HG03439 (cell line): ENCODE measurements at regions not wholly inside any gene's neighbourhood (a gene's known extent, or its start where the extent isn't known, plus 50 kb on each side); places are given as distances from the start of the nearest gene placed in this dataset.
"Not testable (repeated sequence)": the region's sequence is repeated elsewhere in the genome, so short reads cannot be mapped to it uniquely, and the experiment has no call there.

Source experiments
- ATAC-seq: cut with Tn5 transposase; IDR thresholded peaks from one replicate; pipeline ENCODE4 v1.9.1; 2021; ENCODE audit warnings: mild to moderate bottlenecking, moderate library complexity; ENCODE audit not compliant: unreplicated experiment

GRCh38 chr5:100641833-100642232 lies 106.7 kb downstream of the FAM174A start:
- no peak for ATAC-seq

DNA sequence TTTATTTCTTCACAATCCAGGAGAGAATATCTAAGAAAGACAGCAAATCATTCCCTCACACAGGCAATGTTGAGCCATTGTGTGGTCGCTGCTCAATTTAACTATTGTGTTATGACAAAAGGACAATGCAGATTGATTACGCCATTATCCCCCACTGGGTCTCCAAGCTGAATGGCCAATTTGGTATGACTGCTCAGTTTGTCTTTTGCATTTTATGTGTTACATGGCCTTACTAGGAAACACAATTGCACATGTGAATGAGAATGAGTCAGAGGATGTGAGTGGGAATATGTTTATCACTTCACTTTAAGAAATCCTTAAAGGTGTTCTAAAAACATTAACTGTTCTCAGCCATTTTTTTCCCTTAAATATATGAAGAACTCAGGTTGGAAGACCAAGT lies 108.3 kb downstream of the FAM174A start:
- ATAC-seq = no peak

DNA sequence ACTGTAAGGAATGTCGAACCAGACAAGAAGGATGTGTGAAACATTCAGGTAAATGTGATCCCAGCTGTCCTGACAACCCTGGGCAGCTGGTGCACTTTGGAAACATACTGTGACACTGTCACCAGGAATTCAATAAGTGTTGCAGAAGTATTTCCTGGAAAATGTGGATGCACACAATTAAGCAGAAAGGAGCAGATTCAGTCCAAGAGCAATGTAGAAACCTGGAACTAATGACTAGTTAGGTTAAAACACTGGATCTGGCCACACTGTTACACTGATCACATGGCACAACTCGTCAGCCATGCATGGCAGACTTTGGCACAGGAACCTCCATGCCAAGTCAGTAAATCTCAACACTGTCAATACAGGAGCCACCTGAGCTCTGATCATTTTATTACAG lies 109.0 kb downstream of the FAM174A start:
- ATAC-seq = no peak

DNA sequence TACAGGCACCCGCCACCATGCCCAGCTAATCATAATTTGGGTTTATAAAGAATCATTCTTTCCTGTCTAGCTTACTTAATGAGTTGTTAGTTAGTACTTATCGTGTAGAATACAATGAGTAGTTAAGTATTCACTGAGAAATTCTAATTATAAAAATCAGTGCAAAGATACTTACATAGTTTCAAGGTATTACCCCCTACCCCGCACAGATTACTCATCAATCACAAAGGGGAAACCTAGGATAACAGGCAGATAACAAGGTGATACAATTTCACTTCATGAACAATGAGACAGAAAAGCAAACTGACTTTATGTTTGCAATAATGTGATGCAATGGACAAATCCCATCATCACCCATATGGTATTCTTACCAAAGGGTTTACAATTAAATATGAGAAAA lies 109.6 kb downstream of the FAM174A start:
- ATAC-seq = no peak

- ATAC-seq = no peak
Measured at GRCh38 chr5:100646011-100646410, 110.8 kb downstream of the FAM174A start.

DNA sequence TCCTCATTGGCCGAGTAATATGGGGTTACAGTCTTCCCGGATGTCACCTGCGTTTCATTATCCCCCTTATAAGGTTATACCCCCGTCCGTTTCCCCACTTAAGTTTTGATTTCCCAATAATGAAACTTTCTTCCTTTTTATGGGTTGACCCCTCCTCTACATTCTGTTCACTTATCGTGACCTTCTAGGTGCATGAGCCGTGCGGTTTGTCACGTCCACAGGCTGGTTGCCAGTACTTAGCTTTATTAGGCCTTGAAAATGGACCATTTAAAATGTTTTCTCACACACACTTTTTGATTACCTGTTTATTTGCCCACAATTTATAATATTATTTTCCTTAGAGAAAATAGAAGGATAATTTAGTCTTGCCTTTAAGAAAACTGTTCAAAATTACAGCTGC lies 111.5 kb downstream of the FAM174A start:
- no peak for ATAC-seq

- ATAC-seq = peak; percentile 55
Measured at GRCh38 chr5:100647461-100648230, 112.5 kb downstream of the FAM174A start.

- ATAC-seq = no peak
Measured at GRCh38 chr5:100654895-100655294, 119.7 kb downstream of the FAM174A start.

DNA sequence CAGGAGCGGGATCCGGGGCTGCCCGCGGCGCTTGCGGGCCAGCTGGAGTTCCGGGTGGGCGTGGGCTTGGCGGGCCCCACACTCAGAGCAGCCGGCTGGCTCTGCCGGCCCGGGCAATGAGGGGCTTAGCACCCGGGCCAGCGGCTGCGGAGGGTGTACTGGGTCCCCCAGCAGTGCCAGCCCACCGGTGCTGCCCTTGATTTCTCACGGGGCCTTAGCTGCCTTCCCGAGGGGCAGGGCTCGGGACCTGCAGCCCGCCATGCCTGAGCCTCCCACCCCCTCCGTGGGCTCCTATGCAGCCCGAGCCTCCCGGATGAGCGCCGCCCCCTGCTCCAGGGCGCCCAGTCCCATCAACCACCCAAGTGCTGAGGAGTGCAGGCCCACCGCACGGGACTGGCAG lies 121.6 kb downstream of the FAM174A start:
- not testable (repeated sequence) for ATAC-seq

DNA sequence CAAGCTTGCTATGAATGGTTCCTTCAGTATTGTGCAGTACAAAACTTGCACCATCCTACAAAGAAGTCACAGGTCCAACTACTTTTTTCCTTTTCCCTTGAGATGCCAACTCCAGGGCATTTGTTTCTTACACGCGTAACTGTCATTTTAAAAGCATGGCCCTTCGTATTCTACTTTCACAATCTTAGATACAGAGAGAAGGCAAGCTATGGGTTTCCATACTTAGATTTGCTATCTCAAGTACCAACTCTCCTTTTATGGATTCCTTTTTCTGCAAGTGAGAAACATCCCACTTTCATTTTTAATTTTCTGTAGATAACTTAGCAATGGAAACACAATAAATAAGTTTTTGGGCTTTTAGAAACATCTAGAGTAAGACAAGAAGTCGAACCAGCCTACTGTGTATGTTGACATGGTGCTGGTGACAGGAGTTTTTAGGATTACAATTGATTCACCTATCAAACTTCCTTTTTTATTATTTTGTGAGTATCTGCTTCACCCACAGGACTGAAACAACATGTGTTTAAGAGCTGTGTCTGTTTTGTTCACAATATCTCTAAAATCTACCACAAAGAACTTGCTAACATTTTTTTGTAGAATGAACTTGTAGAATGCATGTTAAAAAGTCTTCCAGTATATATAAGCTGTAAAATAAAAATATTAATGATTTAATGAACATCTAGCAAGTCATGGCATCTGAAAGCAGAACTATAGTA lies 124.1 kb downstream of the FAM174A start:
- ATAC-seq = no peak

GRCh38 chr5:100664140-100664539 lies 129.0 kb downstream of the FAM174A start:
- no peak for ATAC-seq

GRCh38 chr5:100667161-100667630 lies 132.0 kb downstream of the FAM174A start:
- ATAC-seq = no peak

DNA sequence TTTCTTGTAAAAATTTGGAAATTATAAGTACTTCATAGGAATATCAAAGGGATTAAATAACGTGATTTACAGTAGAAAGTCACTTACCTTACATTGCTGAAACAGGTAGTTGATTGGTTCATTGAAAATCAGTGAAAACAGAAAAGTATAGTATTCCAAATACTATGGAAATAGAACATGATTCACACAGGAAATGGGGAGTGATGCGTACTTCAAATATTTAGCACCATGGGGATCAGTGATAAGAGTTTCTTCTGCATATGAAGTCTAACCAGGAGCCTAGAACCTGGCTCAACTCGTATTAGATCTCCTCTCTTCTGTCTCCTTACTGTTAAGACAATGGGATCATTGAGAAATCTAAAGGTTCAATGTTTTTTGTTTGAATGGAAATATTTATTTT lies 133.3 kb downstream of the FAM174A start:
- ATAC-seq = no peak

DNA sequence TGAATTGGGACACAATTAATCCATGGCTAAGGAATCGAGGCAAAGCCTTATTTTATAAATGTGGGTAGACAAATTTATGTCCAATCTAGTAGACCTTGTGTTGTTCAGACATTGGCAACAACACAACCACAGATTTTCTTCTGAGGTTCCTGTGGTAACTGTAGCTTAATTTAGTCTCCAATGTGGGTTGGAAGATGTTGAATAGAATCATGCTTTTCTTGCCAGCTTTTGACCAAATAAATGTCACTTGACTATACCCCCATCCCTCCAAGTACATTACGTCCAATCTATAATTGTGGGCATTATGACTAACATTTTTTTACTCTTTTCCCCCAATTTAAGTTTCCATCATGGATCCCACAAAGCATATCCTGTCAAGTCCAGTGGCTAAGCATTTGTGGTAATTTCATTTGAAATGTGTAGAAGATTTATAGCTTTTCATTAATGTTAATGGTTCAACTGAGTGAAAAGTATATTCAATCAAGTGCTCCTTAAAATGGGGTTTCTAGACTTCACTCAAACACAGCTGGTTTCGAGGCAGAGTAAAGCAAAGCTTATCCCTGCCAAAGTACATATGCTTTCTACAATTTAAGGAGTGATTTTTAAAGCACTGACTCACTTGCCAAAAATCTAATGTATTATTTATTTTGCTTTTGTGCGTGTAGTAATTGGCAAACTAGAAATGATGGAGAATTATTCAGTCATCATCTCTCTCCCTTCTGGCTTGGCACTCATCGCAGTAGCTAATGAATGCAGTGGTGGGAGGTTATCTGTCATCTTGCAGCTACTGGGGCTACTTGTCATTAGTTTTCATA lies 141.8 kb downstream of the FAM174A start:
- no peak for ATAC-seq

- no peak for ATAC-seq
Measured at GRCh38 chr5:100682625-100683024, 147.5 kb downstream of the FAM174A start.

DNA sequence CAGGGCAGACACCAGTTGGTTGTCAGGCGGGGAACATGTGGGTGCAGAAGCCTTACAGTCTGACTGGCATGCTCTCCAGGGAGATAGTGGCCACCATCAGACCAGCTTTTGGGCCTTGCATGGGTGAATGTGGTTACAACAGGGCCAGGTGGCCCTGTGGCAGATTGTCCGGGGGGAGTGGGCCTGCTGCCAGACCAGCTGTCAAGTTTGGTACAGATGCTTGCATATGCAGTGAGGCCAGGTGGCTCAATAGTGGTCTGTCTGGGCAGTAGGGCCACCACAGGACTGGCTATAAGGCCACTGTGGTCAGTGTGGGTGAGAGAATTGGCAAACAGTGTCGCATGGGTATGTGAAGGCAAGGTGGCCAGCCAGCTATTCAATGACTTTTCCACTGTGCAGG lies 148.7 kb downstream of the FAM174A start:
- ATAC-seq = no peak

DNA sequence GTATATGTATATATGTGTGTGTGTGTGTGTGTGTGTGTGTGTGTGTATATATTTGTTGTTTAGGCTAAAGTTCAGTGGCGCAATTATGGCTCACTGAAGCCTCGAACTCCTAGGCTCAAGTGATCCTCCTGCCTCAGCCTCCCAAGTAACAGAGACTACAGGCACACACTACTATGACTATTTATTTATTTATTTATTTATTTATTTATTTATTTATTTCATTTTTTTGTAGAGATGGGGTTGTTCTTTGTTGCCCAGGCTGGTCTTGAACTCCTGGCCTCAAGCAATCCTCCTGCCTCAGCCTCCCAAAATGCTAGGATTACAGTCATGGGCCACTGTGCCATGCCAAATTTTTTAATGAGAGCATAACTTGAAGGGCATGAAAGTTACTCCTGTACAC lies 149.9 kb downstream of the FAM174A start:
- not testable (repeated sequence) for ATAC-seq

DNA sequence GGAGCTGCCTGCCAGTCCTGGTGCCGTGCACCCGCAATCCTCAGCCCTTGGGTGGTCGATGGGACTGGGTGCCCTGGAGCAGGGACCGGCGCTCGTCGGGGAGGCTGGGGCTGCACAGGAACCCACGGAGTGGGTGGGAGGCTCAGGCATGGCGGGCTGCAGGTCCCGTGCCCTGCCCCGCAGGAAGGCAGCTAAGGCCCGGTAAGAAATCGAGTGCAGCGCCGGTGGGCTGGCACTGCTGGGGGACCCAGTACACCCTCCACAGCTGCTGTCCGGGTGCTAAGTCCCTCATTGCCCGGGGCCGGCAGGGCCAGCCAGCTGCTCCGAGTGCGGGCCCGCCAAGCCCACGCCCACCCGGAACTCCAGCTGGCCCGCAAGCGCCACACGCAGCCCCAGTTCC lies 153.7 kb downstream of the FAM174A start:
- not testable (repeated sequence) for ATAC-seq

GRCh38 chr5:100690036-100690560 lies 154.9 kb downstream of the FAM174A start:
- no peak for ATAC-seq

DNA sequence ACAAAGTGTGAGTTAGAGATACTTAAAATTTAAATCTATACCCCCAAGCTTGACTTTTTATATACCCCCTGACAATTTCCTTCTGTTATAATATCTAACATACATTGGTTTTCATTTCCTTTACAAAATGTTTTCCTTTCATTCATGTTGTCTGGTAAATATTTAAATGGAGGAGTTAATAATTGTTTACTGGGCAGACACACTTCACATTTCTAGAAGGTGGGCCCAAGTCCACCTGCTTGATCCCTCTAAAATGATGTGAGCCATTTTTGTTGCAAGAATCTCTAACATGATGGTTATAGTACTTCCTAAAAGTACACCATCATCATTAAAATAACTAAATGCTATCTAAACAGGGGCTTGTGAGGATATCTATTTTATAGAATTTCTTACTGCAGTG lies 155.9 kb downstream of the FAM174A start:
- ATAC-seq = no peak

DNA sequence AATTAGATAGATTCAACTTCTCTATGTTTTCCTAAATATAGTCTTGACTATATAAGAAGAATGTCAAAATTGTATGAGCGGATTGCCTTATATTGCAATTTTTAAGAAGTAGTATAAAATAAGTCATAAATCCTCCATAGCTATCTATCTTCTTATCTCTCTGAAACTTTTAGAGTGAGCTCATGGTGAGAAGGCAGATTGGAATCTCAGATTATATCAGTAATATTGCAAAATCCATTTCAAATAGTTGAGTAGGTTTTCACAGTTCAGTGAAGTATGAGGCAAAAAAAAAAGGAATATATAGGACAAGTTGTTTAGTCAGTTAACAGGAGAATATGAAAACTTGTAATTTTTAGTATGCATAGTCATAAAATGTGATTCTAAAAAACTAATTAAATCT lies 156.4 kb downstream of the FAM174A start:
- ATAC-seq = no peak
